Mesothelial cell of epicardium (in vitro differentiated cells): ENCODE measurements at regions not wholly inside any gene's neighbourhood (a gene's known extent, or its start where the extent isn't known, plus 50 kb on each side); places are given as distances from the start of the nearest gene placed in this dataset.

Experiments used
- DNase-seq, 2 experiments: peaks; one replicate each; pipeline ENCODE4 v3.0.0; 2021; ENCODE audit warnings: low spot score in 2 of 2; ENCODE audit not compliant: unreplicated experiment in 2 of 2
- H3K27ac Mint-ChIP-seq: 2 replicates; pipeline ENCODE4 v1.8.0; 2021; ENCODE audit warnings: mixed read lengths
- H3K27me3 Mint-ChIP-seq: 2 replicates; pipeline ENCODE4 v1.8.0; 2021; ENCODE audit warnings: low read depth, mixed read lengths
- H3K36me3 Mint-ChIP-seq: 2 replicates; pipeline ENCODE4 v1.8.0; 2021; ENCODE audit warnings: mixed read lengths
- H3K4me1 Mint-ChIP-seq: 2 replicates; pipeline ENCODE4 v1.8.0; 2021; ENCODE audit warnings: mixed read lengths
- H3K4me3 Mint-ChIP-seq: 2 replicates; pipeline ENCODE4 v1.8.0; 2021; ENCODE audit warnings: mild to moderate bottlenecking, moderate library complexity, mixed read lengths
- H3K9me3 Mint-ChIP-seq: 2 replicates; pipeline ENCODE4 v1.8.0; 2021; ENCODE audit warnings: mixed read lengths
- CTCF ChIP-seq: fragments of 200-600 bp; sonication (generic); IDR thresholded peaks from one replicate; pipeline ENCODE4 v1.5.0; 2021; ENCODE audit warnings: antibody characterized with exemption; ENCODE audit not compliant: unreplicated experiment

- H3K4me3 Mint-ChIP-seq, result no peak overlapping the region
- TF ChIP-seq CTCF, result no peak
- H3K4me1 Mint-ChIP-seq, result no peaks in the 10 kb centered on the region
- no peaks in the 10 kb centered on the region for H3K36me3 Mint-ChIP-seq
- no peak for DNase-seq
- H3K9me3 Mint-ChIP-seq, result peaks cover 15% of the 10 kb centered on the region
- H3K27me3 Mint-ChIP-seq, result no peaks in the 10 kb centered on the region
- H3K27ac Mint-ChIP-seq, result no peak overlapping the region
These were observed 118.4 kb downstream of the ASCL1 start for GRCh38 chr12:103075848-103076247.

GRCh38 chr12:103077108-103077773, 119.8 kb downstream of the ASCL1 start:
- Mint-ChIP-seq H3K9me3 (peaks cover 18% of the 10 kb centered on the region), H3K36me3 (no peaks in the 10 kb centered on the region), H3K4me3 (no peak overlapping the region), H3K27me3 (no peaks in the 10 kb centered on the region), H3K27ac (no peak overlapping the region), H3K4me1 (no peaks in the 10 kb centered on the region)
- TF ChIP-seq CTCF, result no peak
- no peak for DNase-seq

GRCh38 chr12:103085541-103085940, 128.1 kb downstream of the ASCL1 start:
- H3K36me3 Mint-ChIP-seq, result no peaks in the 10 kb centered on the region
- H3K9me3 Mint-ChIP-seq, result peaks cover 13% of the 10 kb centered on the region
- no peak overlapping the region for H3K4me3 Mint-ChIP-seq
- no peak for DNase-seq
- no peaks in the 10 kb centered on the region for H3K4me1 Mint-ChIP-seq
- H3K27me3 Mint-ChIP-seq, result peaks cover 2% of the 10 kb centered on the region
- H3K27ac Mint-ChIP-seq, result no peak overlapping the region
- no peak for TF ChIP-seq CTCF

- DNase-seq, result no peak
- peaks cover 6% of the 10 kb centered on the region for H3K27me3 Mint-ChIP-seq
- peaks cover 7% of the 10 kb centered on the region for H3K9me3 Mint-ChIP-seq
- H3K27ac Mint-ChIP-seq, result no peak overlapping the region
- no peaks in the 10 kb centered on the region for H3K36me3 Mint-ChIP-seq
- no peaks in the 10 kb centered on the region for H3K4me1 Mint-ChIP-seq
- H3K4me3 Mint-ChIP-seq, result no peak overlapping the region
- no peak for TF ChIP-seq CTCF
These were observed 129.0 kb downstream of the ASCL1 start for GRCh38 chr12:103086471-103086870.

GRCh38 chr12:103093499-103094106, 136.1 kb downstream of the ASCL1 start:
- Mint-ChIP-seq H3K4me1 (no peaks in the 10 kb centered on the region), H3K27me3 (peaks cover 20% of the 10 kb centered on the region)

More at GRCh38 chr12:103093499-103094106, 136.1 kb downstream of the ASCL1 start:
- TF ChIP-seq CTCF, result no peak
- Mint-ChIP-seq H3K9me3 (no peaks in the 10 kb centered on the region), H3K4me3 (no peak overlapping the region), H3K27ac (no peak overlapping the region), H3K36me3 (no peaks in the 10 kb centered on the region)
- DNase-seq, result no peak
